ENCODE measurements at regions not wholly inside any gene's neighbourhood (a gene's known extent, or its start where the extent isn't known, plus 50 kb on each side); places are given as distances from the start of the nearest gene placed in this dataset.

- no peak for DNase-seq (ENCODE audit: low spot score)
- Mint-ChIP-seq H3K36me3 (ENCODE audit: low read depth) (no peaks in the 10 kb centered on the region), H3K27ac (ENCODE audit: unreplicated experiment) (no peak overlapping the region), H3K4me1 (ENCODE audit: low read depth) (peaks cover 14% of the 10 kb centered on the region), H3K27me3 (ENCODE audit: low read depth) (peaks cover 16% of the 10 kb centered on the region), H3K4me3 (ENCODE audit: unreplicated experiment) (no peak overlapping the region), H3K9me3 (ENCODE audit: low read depth) (peaks cover 8% of the 10 kb centered on the region)
- TF ChIP-seq CTCF (IDR thresholded peaks at IDR 0.05), result no peak
These were observed 526.3 kb downstream of the MATN1 start for GRCh38 chr1:30196872-30197638.

DNA sequence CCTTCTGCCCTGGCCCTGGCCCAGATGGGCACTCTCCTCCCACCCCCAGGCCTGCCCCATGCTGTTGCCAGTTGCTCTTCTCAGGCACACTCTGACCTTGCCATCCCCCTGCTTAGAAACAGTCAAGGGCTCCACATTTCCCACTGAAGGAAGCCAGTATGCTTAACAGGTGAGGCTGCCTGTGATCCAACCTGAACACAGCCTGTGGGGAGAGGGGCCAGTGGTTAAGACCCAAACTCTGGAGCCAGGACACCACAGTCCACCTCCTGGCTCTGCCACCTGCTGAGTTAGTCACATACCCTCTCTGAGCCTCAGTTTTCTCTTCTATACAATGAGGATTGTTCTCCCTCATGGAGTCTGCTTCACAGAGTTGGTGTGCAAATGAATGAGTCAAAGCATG is 526.9 kb downstream of the MATN1 start:
- H3K27me3 Mint-ChIP-seq (ENCODE audit: low read depth), result peaks cover 16% of the 10 kb centered on the region
- no peak overlapping the region for H3K4me3 Mint-ChIP-seq (ENCODE audit: unreplicated experiment)

GRCh38 chr1:30195424-30196134 is 527.8 kb downstream of the MATN1 start:
- Mint-ChIP-seq H3K36me3 (ENCODE audit: low read depth) (no peaks in the 10 kb centered on the region), H3K4me3 (ENCODE audit: unreplicated experiment) (no peak overlapping the region), H3K9me3 (ENCODE audit: low read depth) (peaks cover 5% of the 10 kb centered on the region), H3K27ac (ENCODE audit: unreplicated experiment) (no peak overlapping the region), H3K27me3 (ENCODE audit: low read depth) (peaks cover 16% of the 10 kb centered on the region), H3K4me1 (ENCODE audit: low read depth) (peaks cover 19% of the 10 kb centered on the region)
- no peak for TF ChIP-seq CTCF (IDR thresholded peaks at IDR 0.05)
- no peak for DNase-seq (ENCODE audit: low spot score)

More for the DNA sequence above, 526.9 kb downstream of the MATN1 start:
- peaks cover 14% of the 10 kb centered on the region for H3K4me1 Mint-ChIP-seq (ENCODE audit: low read depth)
- TF ChIP-seq CTCF (IDR thresholded peaks at IDR 0.05), result no peak
- H3K27ac Mint-ChIP-seq (ENCODE audit: unreplicated experiment), result no peak overlapping the region
- H3K9me3 Mint-ChIP-seq (ENCODE audit: low read depth), result peaks cover 8% of the 10 kb centered on the region
- H3K36me3 Mint-ChIP-seq (ENCODE audit: low read depth), result no peaks in the 10 kb centered on the region
- DNase-seq (ENCODE audit: low spot score), result no peak

DNA sequence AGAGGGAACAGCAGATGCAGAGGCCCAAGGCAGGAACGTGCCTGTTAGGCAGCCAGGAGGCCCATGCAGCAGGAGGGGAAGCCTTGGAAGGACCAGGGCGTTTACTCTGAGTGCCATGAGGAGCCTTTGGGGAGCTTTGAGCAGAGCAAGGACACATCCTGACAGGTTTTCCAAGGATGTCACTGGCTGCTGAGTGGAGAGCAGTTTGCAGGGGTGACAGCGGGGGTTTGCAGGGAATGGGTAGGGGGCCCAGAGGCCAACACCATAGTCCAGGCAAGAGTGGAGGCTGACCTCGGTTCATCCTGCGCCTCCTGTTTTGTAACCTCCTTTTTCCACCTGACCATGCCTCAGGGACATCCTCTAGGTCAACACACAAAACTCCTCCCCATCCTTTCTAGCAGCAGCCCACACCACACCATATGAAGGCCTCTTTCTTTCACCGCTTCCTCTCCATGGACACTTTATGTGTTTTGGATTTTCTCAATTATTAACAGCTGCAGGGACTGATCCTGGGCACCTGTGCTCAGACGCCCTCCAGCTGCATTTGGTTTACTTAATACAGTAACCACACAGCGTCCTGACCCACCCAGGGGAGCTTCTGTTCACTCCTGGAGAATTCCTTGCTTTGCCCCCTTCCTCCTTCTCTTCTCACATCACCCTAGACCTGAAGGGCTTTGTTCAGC is 528.5 kb downstream of the MATN1 start:
- DNase-seq (ENCODE audit: low spot score), result no peak
- H3K27me3 Mint-ChIP-seq (ENCODE audit: low read depth), result peaks cover 17% of the 10 kb centered on the region

More for the DNA sequence above, 528.5 kb downstream of the MATN1 start:
- no peak overlapping the region for H3K4me3 Mint-ChIP-seq (ENCODE audit: unreplicated experiment)
- H3K36me3 Mint-ChIP-seq (ENCODE audit: low read depth), result no peaks in the 10 kb centered on the region
- TF ChIP-seq CTCF (IDR thresholded peaks at IDR 0.05), result no peak
- H3K27ac Mint-ChIP-seq (ENCODE audit: unreplicated experiment), result no peak overlapping the region
- H3K9me3 Mint-ChIP-seq (ENCODE audit: low read depth), result no peaks in the 10 kb centered on the region
- peaks cover 19% of the 10 kb centered on the region for H3K4me1 Mint-ChIP-seq (ENCODE audit: low read depth)
